ENCODE measurements at regions not wholly inside any gene's neighbourhood (a gene's known extent, or its start where the extent isn't known, plus 50 kb on each side); places are given as distances from the start of the nearest gene placed in this dataset.

DNA sequence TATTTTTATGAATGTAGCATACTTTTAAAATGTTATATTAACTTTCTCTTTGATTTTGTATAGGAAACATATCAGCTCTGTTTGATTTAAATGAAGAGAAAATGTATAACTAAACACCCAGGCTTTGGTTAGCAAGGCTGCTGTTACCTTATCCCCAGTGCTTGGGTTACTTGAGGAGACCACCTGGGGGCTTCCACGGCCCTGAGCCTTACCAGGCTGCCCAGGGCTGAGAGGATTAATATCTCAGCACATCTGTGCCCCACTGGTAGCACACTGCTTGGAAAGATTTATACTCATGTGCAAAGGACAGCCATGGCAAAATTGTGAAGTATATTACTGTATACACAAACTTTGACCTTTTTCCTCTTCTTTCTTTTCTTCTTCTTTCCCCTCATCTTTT lies 752.9 kb downstream of the RAPGEF2 start:
- no peak for TF ChIP-seq GATA2 (IDR thresholded peaks at IDR 0.05; ENCODE audit: low read depth, low read length)
- TF ChIP-seq GATA3 (IDR thresholded peaks at IDR 0.05; ENCODE audit: low read depth, low read length): no peak

DNA sequence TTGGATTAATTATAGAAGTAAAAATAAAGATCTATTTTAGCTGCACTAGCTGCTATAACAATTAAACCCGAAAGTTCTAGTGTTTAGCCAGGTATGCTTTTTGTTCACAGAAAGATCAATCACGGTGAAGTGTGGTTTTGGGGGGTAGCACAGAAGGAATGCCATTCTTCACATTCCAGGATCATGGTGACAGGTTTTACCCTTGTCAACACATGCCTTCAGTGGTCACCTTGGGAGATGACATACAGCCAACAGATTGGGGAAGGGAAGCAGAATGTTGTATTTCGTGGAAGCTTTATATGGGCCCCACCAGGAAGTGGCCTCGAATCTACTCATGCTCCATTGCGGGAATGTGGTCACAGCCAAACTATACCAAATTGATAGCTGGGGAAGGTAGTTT lies 753.6 kb downstream of the RAPGEF2 start:
- TF ChIP-seq GATA3 (IDR thresholded peaks at IDR 0.05; ENCODE audit: low read depth, low read length) (no peak), GATA2 (IDR thresholded peaks at IDR 0.05; ENCODE audit: low read depth, low read length) (no peak)

DNA sequence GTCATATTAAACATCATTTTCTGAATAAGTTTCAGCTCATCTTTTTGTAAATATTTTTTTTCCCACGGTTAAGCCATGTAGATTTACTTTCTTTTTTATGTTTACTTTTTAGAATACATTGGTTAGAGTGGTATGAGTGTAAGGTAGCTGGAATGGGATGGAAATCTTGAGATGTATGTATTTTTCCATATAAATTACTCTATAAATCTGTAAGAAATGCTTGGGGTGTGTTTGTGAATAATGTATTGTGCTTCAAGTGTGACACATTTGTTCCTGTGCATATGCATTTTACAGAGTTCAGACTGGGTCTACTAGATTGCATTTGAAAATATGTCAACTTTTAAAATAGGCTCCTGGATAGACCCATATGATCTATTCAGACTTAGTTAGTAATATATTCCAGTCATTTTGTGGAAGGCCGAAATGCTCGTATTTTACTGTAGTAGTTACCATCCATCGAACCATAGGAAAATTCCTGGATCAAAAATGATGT lies 756.8 kb downstream of the RAPGEF2 start:
- TF ChIP-seq GATA3 (IDR thresholded peaks at IDR 0.05; ENCODE audit: low read depth, low read length) (no peak), GATA2 (IDR thresholded peaks at IDR 0.05; ENCODE audit: low read depth, low read length) (no peak)

DNA sequence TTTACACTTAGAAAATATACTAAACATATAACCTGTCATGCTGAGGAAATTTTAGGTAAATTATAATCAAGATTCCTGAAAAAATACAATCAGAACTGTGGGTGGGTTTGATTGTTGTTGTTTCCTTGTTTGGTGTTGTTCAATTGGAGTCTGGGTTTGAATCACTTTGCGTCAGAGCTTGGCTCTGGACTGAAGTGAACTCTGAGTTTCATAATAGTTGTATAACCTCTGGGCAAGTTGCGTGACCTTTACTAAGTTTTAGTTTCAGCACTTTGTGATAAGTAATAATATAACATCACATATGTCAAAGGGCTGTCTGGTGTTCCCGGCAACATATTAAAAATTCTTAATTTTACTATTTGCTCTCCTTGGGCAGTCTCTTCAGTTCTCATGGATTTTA lies 758.1 kb downstream of the RAPGEF2 start:
- no peak for TF ChIP-seq GATA3 (IDR thresholded peaks at IDR 0.05; ENCODE audit: low read depth, low read length)
- TF ChIP-seq GATA2 (IDR thresholded peaks at IDR 0.05; ENCODE audit: low read depth, low read length): no peak

DNA sequence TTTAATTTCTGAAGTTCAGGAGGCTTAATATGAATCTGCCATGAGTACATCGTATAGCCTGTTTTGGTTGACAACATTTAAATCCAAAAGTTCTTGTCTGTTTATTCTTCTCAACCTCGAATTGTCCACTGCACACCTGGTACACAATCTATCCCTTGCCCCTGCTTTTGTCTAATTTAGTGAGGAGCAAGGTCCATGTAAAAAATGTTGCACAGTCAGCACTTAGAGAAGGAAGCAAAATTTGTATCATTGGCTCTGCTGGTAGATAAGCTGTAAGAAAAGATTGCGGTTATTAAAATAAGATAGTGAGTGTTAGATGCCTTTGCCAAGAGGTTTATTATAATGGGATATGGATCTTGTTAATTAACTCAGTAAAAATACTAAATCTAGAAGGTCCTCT lies 761.5 kb downstream of the RAPGEF2 start:
- TF ChIP-seq GATA2 (IDR thresholded peaks at IDR 0.05; ENCODE audit: low read depth, low read length) (no peak), GATA3 (IDR thresholded peaks at IDR 0.05; ENCODE audit: low read depth, low read length) (no peak)

DNA sequence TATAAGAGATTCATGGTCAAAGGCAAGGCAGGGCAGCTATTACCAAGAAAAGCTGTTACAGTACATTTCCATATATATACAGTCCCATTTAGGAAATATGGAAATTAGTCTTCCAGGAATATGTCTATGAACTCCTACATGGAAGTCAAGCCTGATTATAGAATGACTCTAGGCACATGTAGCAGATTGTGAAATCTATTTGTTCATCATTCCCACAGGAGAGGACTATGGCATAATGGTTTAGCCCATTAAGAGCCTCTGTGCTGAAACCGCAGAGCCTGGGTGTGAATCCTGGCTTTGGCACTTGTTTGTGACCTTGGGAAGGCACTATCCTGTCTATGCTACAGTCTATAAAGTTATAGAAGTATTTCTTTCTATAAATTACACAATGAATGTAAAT lies 764.8 kb downstream of the RAPGEF2 start:
- TF ChIP-seq GATA3 (IDR thresholded peaks at IDR 0.05; ENCODE audit: low read depth, low read length) (no peak), GATA2 (IDR thresholded peaks at IDR 0.05; ENCODE audit: low read depth, low read length) (no peak)

DNA sequence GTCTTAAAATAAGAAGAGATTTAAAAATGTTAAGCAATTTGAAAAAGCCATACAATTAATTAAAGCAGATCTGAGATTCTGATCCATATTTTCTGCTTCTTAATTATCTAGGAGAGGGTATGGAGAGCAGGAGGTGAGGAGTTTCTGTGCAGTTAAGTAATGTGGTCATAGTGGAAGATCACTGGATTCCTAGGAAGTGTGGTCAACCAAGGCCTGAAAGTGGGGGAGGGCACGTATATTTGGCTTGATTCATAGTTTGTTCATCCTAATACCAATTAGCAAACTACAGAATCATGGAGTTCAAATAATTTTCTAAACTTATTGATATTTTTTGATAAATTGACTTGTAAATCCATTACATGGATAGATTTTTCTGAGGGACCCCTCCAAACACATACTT lies 768.3 kb downstream of the RAPGEF2 start:
- no peak for TF ChIP-seq GATA2 (IDR thresholded peaks at IDR 0.05; ENCODE audit: low read depth, low read length)
- TF ChIP-seq GATA3 (IDR thresholded peaks at IDR 0.05; ENCODE audit: low read depth, low read length): no peak

DNA sequence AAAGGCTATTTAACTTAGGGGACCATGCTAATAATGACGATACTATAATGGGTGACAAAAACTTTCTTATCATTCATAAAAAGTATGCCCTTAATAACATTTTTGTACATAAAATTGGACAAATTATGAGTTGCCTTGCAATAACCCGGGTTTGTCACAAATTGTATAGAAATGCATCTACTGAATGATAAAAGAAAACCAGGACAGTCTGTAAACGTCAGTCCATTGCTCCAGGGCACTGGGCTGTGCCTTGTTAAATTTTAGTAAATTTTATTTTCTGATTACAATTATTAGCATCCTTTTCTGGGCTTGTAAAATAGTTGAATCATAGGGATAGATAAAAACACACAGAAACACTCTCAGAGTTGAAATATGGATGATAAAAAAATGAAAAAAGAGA lies 778.3 kb downstream of the RAPGEF2 start:
- TF ChIP-seq GATA2 (IDR thresholded peaks at IDR 0.05; ENCODE audit: low read depth, low read length) (no peak), GATA3 (IDR thresholded peaks at IDR 0.05; ENCODE audit: low read depth, low read length) (no peak)

DNA sequence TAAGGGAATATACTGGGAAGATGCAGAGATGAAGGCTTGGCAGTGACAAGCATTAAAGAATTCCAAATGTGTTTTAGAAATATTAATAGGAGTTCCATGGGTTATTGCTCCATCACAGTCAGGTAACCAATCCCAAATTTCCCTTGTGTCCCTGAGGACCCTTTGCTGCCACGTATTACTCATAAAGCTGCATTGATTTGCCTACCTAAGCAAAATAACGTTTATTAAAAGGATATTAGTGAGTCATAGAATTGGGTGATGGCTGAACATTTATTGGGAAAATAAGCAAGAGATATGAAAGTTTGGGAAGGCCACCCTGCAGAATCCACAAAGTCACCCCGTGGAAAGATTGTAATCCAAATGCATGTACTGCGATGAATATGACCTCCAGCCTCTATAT lies 782.1 kb downstream of the RAPGEF2 start:
- TF ChIP-seq GATA2 (IDR thresholded peaks at IDR 0.05; ENCODE audit: low read depth, low read length) (no peak), GATA3 (IDR thresholded peaks at IDR 0.05; ENCODE audit: low read depth, low read length) (no peak)

DNA sequence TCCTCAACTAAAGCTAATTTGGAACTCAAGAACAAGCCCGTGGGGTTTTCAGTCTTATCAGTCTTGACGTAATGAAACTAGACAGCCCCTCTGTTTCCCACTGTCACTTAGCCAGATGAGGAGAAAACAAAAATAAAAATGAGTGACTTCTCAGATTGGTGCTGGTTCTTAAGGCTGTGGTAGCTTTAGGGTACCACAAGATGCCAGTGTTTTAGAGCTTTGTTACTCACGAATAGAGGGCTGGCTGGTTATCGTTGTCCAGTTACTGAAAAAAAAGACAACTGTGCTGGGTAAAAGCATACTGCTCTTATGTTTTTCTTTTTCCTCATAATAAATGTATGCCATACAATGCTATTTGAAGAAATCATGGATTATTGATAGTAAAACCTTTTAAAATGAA lies 796.7 kb downstream of the RAPGEF2 start:
- TF ChIP-seq GATA3 (IDR thresholded peaks at IDR 0.05; ENCODE audit: low read depth, low read length) (no peak), GATA2 (IDR thresholded peaks at IDR 0.05; ENCODE audit: low read depth, low read length) (no peak)

DNA sequence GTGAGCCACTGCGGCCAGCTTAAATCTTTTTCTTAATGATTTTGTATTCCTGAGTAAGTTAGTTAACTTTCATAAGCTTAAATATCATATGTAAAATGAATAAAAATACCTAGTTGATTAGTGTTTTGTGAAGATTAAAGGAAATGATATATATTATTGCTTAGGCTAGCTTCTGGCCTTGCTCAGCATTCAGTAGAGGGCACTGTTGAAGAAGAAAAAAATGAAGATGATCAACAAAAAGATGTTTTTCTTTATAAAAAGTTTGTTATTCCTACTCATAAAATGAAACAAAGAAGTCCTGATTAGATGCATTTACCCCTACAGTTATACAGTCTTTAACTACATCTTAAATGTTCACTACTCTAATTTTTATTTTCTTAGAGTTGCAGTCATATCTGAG lies 797.7 kb downstream of the RAPGEF2 start:
- TF ChIP-seq GATA3 (IDR thresholded peaks at IDR 0.05; ENCODE audit: low read depth, low read length) (no peak), GATA2 (IDR thresholded peaks at IDR 0.05; ENCODE audit: low read depth, low read length) (no peak)

DNA sequence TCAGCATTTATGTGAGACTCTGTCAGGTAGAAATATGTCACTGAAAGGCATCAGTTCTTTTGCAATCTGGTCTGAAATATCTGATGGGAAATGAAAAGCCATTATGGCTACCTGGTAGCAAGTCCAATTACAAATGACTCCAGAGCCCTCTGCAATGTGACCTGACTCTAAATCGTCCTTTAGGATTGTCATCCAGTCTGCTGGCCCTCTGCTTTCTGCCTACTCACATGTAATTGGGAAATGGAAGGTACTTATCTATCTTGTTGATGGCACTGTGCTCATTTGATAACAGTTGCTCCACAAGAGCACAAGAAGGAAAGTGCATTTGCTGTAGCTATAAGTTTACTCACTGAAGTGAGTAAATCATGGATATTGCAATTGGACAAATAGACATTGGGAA lies 799.8 kb downstream of the RAPGEF2 start:
- TF ChIP-seq GATA3 (IDR thresholded peaks at IDR 0.05; ENCODE audit: low read depth, low read length) (peak; percentile 36; the same call in 1 of the 2 replicates), GATA2 (IDR thresholded peaks at IDR 0.05; ENCODE audit: low read depth, low read length) (peak; percentile 83)

DNA sequence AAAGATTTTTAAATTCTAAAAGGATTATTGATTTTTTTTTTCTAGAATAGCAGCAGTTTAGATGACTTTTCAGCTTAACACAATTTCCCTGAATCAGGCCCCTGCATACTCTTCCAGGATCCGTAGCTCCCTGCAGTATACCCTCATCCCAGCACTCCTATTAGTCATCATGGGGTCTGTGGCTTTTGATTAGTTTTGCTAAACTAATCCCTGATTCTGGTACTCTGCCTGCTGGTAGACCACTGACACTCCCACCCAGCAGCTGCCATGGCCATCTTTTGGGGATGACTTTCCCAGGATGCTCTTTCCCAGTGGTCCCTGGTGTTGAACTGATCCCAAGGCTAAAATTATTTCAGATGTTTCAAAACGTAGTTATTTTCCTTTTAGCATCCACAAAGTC lies 802.0 kb downstream of the RAPGEF2 start:
- TF ChIP-seq GATA2 (IDR thresholded peaks at IDR 0.05; ENCODE audit: low read depth, low read length) (no peak), GATA3 (IDR thresholded peaks at IDR 0.05; ENCODE audit: low read depth, low read length) (no peak)

DNA sequence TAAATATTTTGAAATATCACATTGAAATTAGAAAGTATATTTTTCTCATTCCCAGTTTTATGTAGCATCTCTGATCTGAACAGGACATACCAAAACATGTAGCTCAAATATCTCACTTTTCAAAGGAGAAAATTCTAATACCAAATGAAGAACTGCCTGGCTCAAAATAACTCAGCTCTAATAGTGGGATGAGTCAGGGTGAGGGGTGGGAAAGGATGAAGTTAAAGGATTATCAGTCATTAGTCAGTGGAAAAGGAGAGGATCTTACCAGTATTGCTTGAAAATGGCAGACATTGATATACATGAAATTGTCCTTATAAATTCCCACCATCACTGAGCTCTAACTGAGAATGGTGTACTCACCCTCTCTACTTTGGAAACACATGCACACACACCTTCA lies 803.2 kb downstream of the RAPGEF2 start:
- TF ChIP-seq GATA3 (IDR thresholded peaks at IDR 0.05; ENCODE audit: low read depth, low read length): no peak
- no peak for TF ChIP-seq GATA2 (IDR thresholded peaks at IDR 0.05; ENCODE audit: low read depth, low read length)

DNA sequence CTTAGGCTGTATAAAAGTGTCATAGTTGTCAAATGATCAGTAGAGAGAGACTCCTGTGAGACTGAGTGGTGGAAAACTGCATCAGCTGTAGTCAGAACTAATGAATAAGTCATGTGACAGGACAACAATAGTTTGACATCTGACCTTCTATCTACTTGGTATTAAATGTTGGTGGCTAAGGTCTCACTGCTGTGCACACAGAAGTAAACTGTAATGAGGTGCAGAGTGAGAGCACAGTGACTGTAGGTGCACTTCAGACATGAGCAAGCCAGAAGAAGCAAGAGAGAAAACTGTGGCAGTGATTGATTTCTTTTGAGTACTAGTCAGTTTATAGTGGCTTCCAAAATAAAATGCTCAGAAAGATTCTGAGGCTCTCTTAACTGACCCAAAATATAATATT lies 803.6 kb downstream of the RAPGEF2 start:
- TF ChIP-seq GATA2 (IDR thresholded peaks at IDR 0.05; ENCODE audit: low read depth, low read length) (no peak), GATA3 (IDR thresholded peaks at IDR 0.05; ENCODE audit: low read depth, low read length) (no peak)

DNA sequence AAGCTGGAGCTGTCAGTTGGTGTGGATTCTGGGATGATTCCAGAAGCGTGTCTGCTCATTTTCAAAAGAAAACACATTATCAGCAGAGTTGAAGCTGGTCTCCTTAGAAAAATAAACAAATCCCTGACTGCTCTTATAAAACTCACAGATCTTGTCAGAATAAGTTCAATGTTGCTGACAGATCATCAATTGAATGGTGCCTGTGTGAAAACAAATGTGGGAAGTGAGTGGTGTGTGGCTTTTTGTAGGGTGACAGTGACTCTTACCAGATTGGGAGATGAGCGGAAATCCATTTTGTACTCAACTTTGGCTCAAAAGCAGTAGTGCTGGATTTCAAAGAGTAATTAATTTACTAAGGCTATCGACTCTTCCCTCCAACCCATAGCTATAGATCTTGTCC lies 807.8 kb downstream of the RAPGEF2 start:
- TF ChIP-seq GATA3 (IDR thresholded peaks at IDR 0.05; ENCODE audit: low read depth, low read length): no peak
- TF ChIP-seq GATA2 (IDR thresholded peaks at IDR 0.05; ENCODE audit: low read depth, low read length): no peak
